ENCODE measurements at regions not wholly inside any gene's neighbourhood (a gene's known extent, or its start where the extent isn't known, plus 50 kb on each side); places are given as distances from the start of the nearest gene placed in this dataset.

DNA sequence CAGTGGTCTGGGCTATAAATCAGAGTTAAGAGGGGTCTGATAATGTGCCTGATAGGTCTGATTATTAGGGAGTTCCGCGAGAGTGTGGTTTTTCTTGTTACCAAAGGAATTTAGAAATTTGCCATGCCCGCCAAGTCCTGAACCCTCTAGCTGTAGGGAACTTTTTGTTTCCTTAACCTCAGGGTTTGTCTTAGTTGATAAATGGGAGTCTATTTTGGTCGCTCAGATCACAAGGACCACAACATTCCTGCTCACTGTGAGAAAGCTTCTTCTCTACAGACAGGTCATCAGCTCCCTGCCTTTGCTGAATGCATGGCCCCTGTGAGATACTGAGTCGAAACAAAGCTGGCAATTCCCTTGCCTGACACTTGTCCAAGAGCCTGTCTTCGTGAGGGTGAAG, 497.8 kb downstream of the HS3ST4 start:
- no peak overlapping the region for H3K4me3 Mint-ChIP-seq
- no peaks in the 10 kb centered on the region for H3K4me1 Mint-ChIP-seq
- peaks cover 14 to 23% of the 10 kb centered on the region in 2 donors for H3K27me3 Mint-ChIP-seq
- H3K9me3 Mint-ChIP-seq: peaks cover 11 to 18% of the 10 kb centered on the region in 2 donors
- no peak for DNase-seq
- no peaks in the 10 kb centered on the region for H3K36me3 Mint-ChIP-seq
- no peak for ATAC-seq (replicated peaks)
- no peak overlapping the region for H3K27ac Mint-ChIP-seq

DNA sequence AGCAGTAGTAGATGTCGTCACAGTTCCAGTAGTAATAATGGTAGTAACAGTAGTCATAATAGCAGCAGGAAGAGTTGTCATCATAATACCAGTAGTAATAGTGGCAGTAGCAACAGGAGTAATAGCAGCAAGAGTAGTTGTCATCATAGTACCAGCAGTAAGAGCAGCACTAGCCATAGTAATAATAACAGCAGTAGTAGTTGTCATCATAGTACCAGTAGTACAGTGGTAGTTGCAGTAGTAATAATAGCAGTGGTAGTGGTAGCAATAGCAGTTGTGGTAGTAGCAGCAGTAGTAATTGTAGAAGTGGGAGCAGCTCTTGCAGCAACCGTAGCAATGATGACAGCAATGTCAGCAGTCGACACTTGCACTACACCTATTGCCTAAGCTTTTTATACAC, 502.8 kb downstream of the HS3ST4 start:
- H3K36me3 Mint-ChIP-seq: no peaks in the 10 kb centered on the region
- peaks cover 4 to 6% of the 10 kb centered on the region in 2 donors for H3K27me3 Mint-ChIP-seq
- ATAC-seq (replicated peaks): no peak
- H3K4me3 Mint-ChIP-seq: no peak overlapping the region
- no peaks in the 10 kb centered on the region for H3K4me1 Mint-ChIP-seq
- peaks cover 13% of the 10 kb centered on the region in 2 donors for H3K9me3 Mint-ChIP-seq
- no peak overlapping the region for H3K27ac Mint-ChIP-seq
- no peak for DNase-seq

DNA sequence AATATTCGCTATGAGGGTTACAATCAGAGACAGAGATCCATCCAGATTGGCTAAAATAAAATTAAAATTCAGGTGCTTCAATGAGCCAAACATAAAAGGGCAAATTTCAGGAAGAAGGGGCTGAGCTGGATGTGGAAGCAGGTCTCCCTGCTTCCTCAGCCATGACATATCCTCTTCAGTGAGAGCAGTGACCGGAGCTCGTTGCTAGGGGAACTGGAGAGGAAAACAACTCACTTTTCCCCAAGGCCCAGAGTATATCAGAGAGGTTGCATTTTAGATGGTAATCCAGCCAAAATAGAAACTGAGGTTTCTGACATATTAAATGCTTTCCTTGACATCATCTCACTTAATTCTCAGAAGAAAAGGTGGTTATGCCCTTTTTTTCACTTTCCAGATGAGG, 503.5 kb downstream of the HS3ST4 start:
- H3K4me1 Mint-ChIP-seq: no peaks in the 10 kb centered on the region
- no peak overlapping the region for H3K27ac Mint-ChIP-seq
- ATAC-seq (replicated peaks) (no peak), DNase-seq (no peak)
- H3K9me3 Mint-ChIP-seq: peaks cover 13% of the 10 kb centered on the region in 2 donors
- no peak overlapping the region for H3K4me3 Mint-ChIP-seq
- no peaks in the 10 kb centered on the region for H3K36me3 Mint-ChIP-seq
- peaks cover 3 to 6% of the 10 kb centered on the region in 2 donors for H3K27me3 Mint-ChIP-seq

DNA sequence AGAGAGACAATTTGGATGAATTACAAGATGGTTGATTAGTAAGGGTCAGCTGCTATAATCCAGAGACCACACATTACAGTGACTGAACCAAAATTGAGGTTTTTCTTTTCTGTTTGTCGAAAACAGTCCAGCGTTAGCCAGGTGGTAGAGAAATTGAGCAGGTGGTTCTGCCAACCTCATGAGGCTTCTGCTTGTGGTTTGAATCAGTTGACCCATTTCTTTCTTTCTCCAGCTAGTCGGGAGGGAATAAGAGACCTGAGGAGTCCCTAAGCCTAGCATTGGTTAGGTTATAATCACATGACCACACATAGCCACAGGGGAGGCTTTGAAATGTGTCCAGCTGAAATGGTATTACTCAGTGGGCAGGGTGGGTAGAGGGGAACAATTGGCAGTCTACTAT, 504.6 kb downstream of the HS3ST4 start:
- H3K27me3 Mint-ChIP-seq: peaks cover 0 to under 1% of the 10 kb centered on the region in 2 donors

DNA sequence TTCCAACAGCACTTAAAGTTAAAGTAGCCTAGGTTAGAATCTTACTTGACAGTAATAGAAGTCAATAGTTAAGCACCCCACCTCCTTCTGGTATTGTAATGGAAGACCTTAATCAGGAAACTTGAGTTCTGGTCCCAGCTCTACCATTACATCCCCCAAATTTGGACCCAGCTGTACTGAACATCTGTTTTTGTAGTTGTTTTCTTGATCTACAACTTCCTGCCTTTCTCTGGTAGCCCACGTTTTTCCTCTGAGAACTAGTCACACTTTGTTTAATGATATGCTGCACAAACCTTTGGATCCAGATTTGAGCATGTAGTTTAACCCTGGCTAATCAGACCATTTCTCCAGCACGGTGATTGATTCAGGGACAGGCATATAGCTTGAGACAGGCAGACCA, 505.0 kb downstream of the HS3ST4 start:
- Mint-ChIP-seq H3K27me3 (no peaks in the 10 kb centered on the region), H3K36me3 (no peaks in the 10 kb centered on the region), H3K27ac (no peak overlapping the region), H3K4me1 (no peaks in the 10 kb centered on the region), H3K9me3 (peaks cover 13% of the 10 kb centered on the region in 2 donors), H3K4me3 (no peak overlapping the region)
- DNase-seq (no peak), ATAC-seq (replicated peaks) (no peak)

More for the DNA sequence above, 504.6 kb downstream of the HS3ST4 start:
- Mint-ChIP-seq H3K27ac (no peak overlapping the region), H3K4me1 (no peaks in the 10 kb centered on the region), H3K36me3 (no peaks in the 10 kb centered on the region), H3K9me3 (peaks cover 13% of the 10 kb centered on the region in 2 donors), H3K4me3 (no peak overlapping the region)
- DNase-seq (no peak), ATAC-seq (replicated peaks) (no peak)

DNA sequence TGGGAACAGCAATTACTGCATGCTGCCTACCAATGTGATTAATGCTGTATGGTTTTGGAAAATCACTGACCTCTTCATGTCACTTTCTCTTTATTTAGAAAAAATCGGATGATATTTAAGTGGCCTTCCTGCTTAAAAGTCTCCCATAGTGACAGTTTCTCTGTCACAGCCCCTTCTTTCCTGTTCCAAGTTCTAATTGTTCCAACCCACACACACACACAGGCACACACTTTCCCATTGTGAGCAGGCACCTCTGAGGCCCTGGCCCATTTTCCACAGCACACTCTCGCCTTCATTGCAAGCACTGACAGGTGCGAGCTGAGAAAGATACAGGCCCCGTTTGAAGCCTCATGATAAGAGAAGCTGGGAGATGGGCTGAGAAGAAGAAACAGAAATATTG, 505.9 kb downstream of the HS3ST4 start:
- Mint-ChIP-seq H3K27ac (no peak overlapping the region), H3K4me1 (no peaks in the 10 kb centered on the region), H3K9me3 (peaks cover 13% of the 10 kb centered on the region in 2 donors), H3K27me3 (no peaks in the 10 kb centered on the region), H3K4me3 (no peak overlapping the region), H3K36me3 (no peaks in the 10 kb centered on the region)
- DNase-seq (no peak), ATAC-seq (replicated peaks) (no peak)

DNA sequence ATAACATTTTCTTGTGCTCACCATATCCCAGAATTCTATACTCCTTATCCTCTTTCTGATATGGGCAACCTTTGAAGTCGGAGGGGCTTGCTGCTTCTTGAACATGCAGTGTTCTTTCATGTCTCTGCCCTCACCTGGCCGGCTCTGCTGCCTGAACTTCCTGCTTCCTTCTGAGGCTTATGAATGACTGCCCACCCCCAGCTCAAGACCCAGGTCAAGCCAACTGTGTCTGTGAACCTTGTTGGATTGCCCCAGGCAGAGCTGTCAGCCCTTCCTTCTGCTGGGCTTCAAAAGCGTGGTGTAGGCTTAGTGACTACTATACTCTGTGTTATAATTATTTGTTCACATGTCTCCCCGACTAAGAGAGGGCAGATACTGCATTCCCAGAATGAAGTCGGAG, 506.5 kb downstream of the HS3ST4 start:
- Mint-ChIP-seq H3K27ac (no peak overlapping the region), H3K4me3 (no peak overlapping the region), H3K27me3 (no peaks in the 10 kb centered on the region), H3K36me3 (no peaks in the 10 kb centered on the region), H3K4me1 (no peaks in the 10 kb centered on the region), H3K9me3 (peaks cover 13% of the 10 kb centered on the region in 2 donors)
- DNase-seq (no peak), ATAC-seq (replicated peaks) (no peak)

DNA sequence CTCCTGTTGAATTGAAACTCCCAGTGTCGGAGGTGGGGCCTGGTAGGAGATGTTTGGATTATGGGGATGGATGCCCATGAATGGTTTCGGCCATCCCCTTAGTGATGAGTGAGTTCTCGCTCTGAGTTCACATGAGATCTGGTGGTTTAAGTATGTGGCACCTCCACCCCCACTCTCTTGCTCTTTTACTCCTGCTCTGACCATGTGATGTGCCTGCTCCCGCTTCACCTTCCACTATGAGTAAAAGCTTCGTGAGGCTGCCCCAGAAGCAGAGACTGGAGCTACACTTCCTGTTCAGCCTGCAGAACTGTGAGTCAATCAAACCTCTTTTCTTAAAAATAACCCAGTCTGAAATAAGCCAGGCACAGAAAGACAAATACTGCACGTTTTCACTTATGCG, 512.4 kb downstream of the HS3ST4 start:
- H3K4me3 Mint-ChIP-seq: no peak overlapping the region
- H3K9me3 Mint-ChIP-seq: peaks cover 4 to 7% of the 10 kb centered on the region in 2 donors
- no peaks in the 10 kb centered on the region for H3K4me1 Mint-ChIP-seq
- H3K27ac Mint-ChIP-seq: no peak overlapping the region
- DNase-seq (no peak), ATAC-seq (replicated peaks) (no peak)
- peaks cover 0 to 6% of the 10 kb centered on the region in 2 donors for H3K27me3 Mint-ChIP-seq
- H3K36me3 Mint-ChIP-seq: no peaks in the 10 kb centered on the region

DNA sequence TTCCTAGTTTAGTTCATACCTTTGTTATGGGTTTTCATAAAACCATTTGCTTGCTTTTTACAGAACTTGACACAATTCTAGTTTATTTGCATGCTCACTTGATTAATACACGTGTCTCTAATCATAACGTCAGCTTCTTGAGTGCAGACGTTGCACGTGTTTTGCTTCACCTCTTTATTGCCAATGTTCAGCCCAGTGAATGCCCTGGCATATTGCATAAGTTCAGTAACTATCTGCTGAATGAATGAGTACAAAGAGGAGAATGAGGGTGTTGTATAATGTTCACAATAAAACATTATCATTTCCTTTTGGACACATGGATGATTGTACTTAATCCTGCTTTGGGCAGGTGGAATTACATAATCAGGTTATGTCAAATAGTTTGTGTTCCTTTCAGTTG, 519.8 kb downstream of the HS3ST4 start:
- Mint-ChIP-seq H3K27me3 (no peaks in the 10 kb centered on the region), H3K4me3 (no peak overlapping the region), H3K36me3 (no peaks in the 10 kb centered on the region), H3K4me1 (no peaks in the 10 kb centered on the region), H3K27ac (no peak overlapping the region), H3K9me3 (peaks cover 7 to 8% of the 10 kb centered on the region in 2 donors)
- DNase-seq (no peak), ATAC-seq (replicated peaks) (no peak)

DNA sequence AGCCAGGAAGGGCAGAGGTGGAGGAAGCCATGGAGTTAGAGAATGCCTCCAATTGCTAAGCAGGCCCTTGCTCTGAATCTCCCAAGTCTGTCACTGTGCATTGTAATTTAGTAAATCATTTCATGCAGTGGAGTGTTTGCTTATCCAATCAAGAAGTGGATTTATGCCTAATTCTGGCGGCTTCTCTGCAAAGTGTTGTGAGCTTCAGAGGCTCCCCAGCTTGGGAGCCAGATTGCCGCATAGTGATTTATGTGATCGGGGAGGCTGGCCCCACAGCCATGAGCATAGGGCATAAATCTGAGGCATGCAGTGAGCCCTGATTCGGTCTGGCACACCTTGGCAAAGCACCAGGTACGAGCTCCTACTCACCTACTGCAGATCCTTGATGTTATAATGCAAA, 520.8 kb downstream of the HS3ST4 start:
- ATAC-seq (replicated peaks) (no peak), DNase-seq (no peak)
- H3K4me1 Mint-ChIP-seq: no peaks in the 10 kb centered on the region
- peaks cover 7 to 8% of the 10 kb centered on the region in 2 donors for H3K9me3 Mint-ChIP-seq
- H3K27me3 Mint-ChIP-seq: no peaks in the 10 kb centered on the region
- H3K4me3 Mint-ChIP-seq: no peak overlapping the region
- H3K27ac Mint-ChIP-seq: no peak overlapping the region
- H3K36me3 Mint-ChIP-seq: no peaks in the 10 kb centered on the region

DNA sequence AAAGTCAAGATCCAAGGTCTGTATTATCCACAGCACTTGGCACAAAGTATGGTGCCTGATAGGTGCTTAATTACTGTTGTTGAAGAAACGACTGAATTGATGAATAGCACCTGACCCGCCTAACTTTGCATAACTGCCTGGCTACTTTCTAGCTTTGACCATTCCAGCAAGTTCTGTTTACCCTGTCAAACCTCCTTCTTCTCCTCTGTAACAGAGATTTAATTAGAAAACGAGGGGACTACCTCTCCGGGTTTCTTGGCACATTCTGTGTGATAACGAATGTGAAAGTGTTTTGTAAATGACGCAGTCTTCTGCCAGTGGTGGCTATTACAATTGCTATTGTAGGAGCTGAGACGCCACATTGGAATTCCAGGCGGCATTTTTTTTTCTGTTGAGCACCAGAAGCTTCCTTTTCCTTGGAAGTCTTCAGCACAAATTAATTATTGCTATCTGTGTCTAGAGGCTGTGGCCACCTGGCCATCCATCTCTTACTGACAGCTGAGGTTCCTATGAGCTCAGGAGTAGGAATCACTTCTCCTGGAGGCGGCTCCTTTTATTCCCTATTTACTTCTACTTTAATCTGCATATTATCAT, 522.9 kb downstream of the HS3ST4 start:
- no peaks in the 10 kb centered on the region for H3K27me3 Mint-ChIP-seq
- ATAC-seq (replicated peaks): no peak

DNA sequence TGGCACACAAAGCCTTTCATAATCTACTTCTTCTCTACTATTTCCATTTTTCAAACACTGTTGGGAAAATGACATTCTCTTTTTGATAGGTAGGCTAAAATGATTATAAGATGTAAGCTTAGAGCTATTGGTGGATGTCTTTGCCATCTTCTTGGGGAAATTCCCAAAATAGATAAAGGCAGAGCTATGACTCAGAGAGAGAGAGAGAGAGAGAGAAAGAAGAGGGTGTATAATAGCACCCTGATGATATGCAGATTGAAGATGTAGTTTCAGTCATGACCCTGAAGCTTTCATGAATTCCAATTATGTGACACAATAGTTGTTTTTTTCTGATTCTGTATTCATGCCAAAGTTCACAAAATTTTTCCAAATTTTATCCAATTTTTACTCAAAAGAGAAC, 529.1 kb downstream of the HS3ST4 start:
- H3K36me3 Mint-ChIP-seq: no peaks in the 10 kb centered on the region
- DNase-seq (no peak), ATAC-seq (replicated peaks) (peak in 1 of 2 donors; percentile 31)
- H3K27me3 Mint-ChIP-seq: peaks cover 0 to 7% of the 10 kb centered on the region in 2 donors
- peaks cover 0 to 3% of the 10 kb centered on the region in 2 donors for H3K9me3 Mint-ChIP-seq
- H3K4me3 Mint-ChIP-seq: no peak overlapping the region
- H3K27ac Mint-ChIP-seq: no peak overlapping the region
- H3K4me1 Mint-ChIP-seq: no peaks in the 10 kb centered on the region

More for the DNA sequence above, 522.9 kb downstream of the HS3ST4 start:
- no peak for DNase-seq
- Mint-ChIP-seq H3K4me3 (no peak overlapping the region), H3K36me3 (no peaks in the 10 kb centered on the region), H3K9me3 (peaks cover 4 to 10% of the 10 kb centered on the region in 2 donors), H3K27ac (no peak overlapping the region), H3K4me1 (no peaks in the 10 kb centered on the region)

DNA sequence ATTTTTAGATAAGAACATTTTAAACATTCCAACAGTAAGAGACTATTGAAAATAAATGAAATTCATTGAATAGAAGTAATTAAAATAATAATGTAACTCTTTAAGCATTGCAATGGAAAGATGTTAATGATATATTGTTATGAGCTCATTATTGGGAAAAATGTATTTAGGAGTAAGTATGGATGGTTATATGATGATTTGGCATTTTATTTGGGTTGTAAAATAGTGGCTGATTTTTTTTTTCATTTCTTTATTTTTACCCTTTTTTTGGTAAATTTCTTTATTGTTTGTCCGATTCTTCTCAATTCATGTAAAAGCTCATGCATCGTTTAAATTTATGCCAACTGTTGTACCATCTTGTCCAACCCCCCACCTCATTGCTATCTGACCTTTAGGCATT, 539.9 kb downstream of the HS3ST4 start:
- no peak for DNase-seq

DNA sequence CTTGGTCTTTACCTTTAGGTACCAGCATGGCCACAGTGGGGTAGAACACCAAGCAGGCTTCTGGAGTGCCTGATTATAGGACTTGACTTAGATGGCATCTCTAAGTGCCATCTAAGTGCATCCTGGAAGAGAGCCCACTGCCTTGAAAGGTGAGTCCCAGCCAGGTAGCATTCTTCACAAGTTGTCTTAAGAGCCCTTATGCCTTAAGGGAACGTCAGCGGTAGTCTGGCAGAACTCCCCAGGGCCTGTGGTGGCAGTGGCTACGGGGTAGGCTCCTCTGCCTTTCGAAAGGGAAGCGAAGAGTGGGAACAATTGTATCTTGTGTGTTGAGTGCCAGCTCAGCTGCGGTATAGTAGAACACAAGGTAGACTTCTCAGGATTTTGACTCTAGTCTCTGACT, 549.0 kb downstream of the HS3ST4 start:
- DNase-seq (no peak), ATAC-seq (replicated peaks) (no peak)
- Mint-ChIP-seq H3K27ac (no peak overlapping the region), H3K4me3 (no peak overlapping the region), H3K27me3 (peaks cover 0 to 5% of the 10 kb centered on the region in 2 donors), H3K4me1 (no peaks in the 10 kb centered on the region), H3K9me3 (peaks cover 12 to 13% of the 10 kb centered on the region in 2 donors), H3K36me3 (no peaks in the 10 kb centered on the region)

More for the DNA sequence above, 539.9 kb downstream of the HS3ST4 start:
- peaks cover 0 to 6% of the 10 kb centered on the region in 2 donors for H3K27me3 Mint-ChIP-seq
- H3K4me1 Mint-ChIP-seq: no peaks in the 10 kb centered on the region
- ATAC-seq (replicated peaks): no peak
- no peak overlapping the region for H3K4me3 Mint-ChIP-seq
- no peaks in the 10 kb centered on the region for H3K36me3 Mint-ChIP-seq
- H3K27ac Mint-ChIP-seq: no peak overlapping the region
- no peaks in the 10 kb centered on the region for H3K9me3 Mint-ChIP-seq

DNA sequence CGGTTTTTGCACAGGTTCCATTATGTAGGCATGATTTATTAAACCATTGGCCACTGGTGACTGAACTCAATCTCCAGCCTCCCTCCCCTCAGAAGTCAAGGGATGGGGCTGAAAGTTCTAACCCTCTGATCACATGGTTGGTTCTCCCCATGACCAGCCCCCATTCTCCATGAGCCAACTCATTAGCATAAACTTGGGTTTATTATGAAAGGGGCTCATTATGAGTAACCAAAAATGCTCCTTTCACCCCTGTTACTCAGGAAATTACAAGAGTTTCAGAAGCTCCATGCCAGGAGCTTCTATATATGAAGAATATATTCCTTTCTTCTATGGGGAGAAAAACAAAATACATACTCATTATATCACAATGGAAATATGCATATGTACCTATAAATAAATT, 555.3 kb downstream of the HS3ST4 start:
- DNase-seq (no peak), ATAC-seq (replicated peaks) (no peak)
- Mint-ChIP-seq H3K27me3 (peaks cover 4 to 10% of the 10 kb centered on the region in 2 donors), H3K27ac (no peak overlapping the region), H3K4me3 (no peak overlapping the region), H3K36me3 (no peaks in the 10 kb centered on the region), H3K9me3 (peaks cover 13 to 17% of the 10 kb centered on the region in 2 donors), H3K4me1 (no peaks in the 10 kb centered on the region)

Measured in stimulated activated naive B cell treated with anti-CD40 and anti-IgM and Interleukin-4, amounts not matched to agents 10 μg/mL and 1 μg/mL and 100 μg/mL, for 72 hours (primary cell).